Epidermal melanocyte (primary cell): ENCODE measurements at regions not wholly inside any gene's neighbourhood (a gene's known extent, or its start where the extent isn't known, plus 50 kb on each side); places are given as distances from the start of the nearest gene placed in this dataset.
A peak's percentile ranks its signal among the peaks of the same experiment; 100 is the strongest.
"Not testable (repeated sequence)": the region's sequence is repeated elsewhere in the genome, so short reads cannot be mapped to it uniquely, and the experiment has no call there.

ENCODE experiments used
- DNase-seq: peaks from one replicate; pipeline ENCODE4 v3.0.0; 2011; ENCODE audit warnings: low spot score; ENCODE audit not compliant: insufficient read length

DNA sequence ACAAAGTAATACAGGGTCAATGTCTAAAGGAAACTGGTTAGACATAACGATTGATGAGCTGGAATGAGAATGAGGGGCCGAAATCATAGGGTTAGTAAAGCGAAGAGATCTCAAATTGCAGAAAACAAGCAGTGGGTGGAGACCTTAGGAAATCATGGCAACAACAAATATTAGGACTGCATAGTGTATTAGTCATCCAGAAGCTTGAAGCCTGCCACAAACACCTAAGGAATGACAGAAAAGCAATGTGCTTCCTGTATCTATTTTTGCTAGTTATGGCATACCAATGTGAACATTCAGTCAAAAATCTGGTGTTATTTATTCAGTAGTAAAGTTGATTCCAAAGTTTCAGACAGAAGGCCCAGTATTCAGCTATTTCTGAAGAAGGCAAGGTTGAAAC is 410.9 kb upstream of the CT83 start:
- peak; percentile 15 for DNase-seq

DNA sequence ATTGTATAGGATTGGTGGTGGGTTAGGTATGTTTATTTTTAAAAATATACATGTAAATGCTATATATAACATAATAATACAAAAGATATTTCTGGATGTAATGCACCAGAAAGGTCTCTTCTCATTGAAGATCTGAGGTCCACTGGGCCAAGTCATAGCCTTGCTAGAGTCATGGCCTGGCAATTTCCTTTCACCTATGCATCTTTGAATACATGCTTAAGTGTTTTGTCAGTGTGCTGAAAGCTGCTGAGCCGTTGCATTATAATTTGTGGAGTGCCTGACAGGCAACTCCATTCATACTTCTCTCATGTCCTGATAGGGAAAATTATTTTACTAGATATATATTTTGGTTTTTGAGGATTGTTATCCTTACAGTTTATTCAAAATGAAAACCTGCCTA is 410.2 kb upstream of the CT83 start:
- no peak for DNase-seq

DNA sequence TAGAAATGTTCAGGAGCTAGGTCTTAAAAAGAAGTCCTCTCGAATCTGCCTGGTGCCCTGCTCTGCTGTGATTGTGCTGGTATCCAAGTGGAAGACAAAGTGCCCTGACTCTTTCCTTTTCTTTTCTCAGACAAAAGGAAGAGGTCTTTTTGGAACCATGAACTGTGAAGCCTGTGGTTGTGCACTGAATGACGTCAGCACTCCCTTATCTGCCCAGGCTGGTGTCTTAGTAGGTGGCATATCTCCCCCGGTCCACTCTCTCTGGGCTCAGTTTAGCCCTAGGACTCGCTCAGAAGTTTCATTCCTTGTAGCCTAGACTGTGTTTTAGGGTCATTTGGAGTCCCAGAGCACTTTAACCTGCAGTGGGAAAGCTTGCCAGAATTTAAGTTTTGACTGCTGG is 400.3 kb upstream of the CT83 start:
- no peak for DNase-seq

- DNase-seq, result no peak
Observed at GRCh38 chrX:116862340-116862739, 399.6 kb upstream of the CT83 start.

- no peak for DNase-seq
Observed at GRCh38 chrX:116841290-116841689, 378.5 kb upstream of the CT83 start.

DNA sequence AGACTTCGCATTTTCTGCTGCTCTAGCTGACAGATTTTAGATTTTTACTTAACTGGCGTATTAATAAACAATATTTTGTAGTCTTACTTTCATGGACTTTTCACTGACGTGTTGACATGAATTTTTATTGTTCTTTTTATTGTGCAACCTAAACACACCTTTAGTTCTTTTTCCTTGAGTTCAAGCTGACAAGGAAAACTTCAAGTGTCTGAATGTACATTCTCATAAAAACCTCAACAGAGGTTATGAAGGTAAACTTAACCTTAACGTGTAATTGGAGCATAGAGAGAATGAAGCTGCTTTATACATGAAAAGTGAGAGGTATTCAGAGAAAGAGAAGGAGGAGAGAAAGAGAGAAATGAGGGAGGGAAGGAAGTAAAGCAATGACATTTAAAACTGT is 364.3 kb upstream of the CT83 start:
- DNase-seq, result no peak

DNA sequence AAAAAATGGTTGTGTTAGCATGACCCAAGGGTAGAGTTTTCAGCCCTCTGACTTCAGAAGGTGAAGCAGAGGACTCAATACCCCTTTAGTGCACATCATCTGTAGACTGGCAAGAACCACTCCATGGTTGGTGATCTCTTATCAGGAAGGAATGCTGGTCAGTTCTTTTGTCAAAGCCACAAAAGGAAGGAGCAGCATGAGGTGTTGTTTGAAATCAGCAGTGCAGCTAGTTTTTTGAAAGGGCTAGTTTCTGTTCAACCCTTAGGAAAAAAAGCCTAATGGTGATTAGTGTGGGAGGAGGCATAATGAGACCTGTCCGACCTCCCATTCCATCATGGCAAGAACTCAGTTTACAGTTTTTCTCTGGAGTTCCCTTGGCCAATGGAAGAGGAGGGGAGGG is 362.0 kb upstream of the CT83 start:
- DNase-seq, result no peak

- DNase-seq, result no peak
Observed at GRCh38 chrX:116823677-116824076, 360.9 kb upstream of the CT83 start.

GRCh38 chrX:116806288-116806802 is 343.6 kb upstream of the CT83 start:
- DNase-seq, result no peak

DNA sequence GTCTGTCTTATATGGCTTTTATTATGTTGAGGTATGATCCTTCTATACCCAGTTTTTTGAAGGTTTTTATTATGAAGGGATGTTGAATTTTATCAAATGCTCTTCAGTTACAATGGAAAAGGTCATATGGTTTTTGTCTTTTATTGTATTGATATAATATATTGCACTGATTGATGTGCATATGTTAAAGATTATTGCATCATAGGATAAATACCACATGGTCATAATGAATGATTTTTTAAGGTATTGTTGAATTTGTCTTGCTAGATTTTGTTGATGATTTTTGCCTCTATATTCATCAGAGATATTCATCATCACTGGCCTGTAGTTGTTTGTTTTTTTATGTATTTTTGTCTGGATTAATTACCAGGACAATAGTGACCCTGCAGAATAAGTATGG is 339.2 kb upstream of the CT83 start:
- DNase-seq, result no peak

GRCh38 chrX:116781926-116782325 is 319.1 kb upstream of the CT83 start:
- no peak for DNase-seq

DNA sequence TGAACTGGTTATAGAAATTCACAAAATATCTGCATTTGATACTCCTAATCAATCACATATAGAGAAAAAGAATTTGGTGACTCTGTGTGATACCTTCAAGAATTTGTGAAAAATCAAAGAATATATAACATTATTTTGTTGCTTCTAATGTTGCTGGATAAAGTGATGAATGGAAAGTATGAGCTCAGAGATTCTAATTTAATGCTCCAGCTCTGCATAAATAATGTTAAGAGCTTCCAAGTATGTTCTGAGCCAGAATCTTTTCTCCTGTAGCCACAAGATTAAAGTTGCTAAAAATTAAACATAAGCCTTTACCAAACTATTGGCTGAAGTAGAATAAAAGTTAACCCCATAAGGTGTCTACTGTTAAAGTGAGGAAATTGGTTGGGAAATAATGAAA is 294.7 kb upstream of the CT83 start:
- DNase-seq, result no peak

DNA sequence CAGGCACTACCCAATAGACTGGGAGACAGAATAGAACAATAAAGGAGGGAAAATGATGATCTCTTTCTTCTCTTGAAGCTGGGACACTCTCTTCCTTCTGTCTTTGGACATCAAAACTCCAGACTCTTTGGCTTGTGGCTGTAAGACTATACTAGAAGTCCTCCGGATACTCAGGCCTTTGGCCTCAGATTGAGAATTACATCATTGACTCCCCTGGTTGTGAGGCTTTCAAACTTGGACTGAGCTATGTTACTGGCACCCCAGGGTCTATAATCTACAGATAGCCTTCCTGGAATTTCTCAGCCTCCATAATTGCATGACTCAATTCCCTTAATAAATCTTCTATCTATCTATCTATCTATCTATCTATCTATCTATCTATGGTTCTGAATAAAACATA is 294.2 kb upstream of the CT83 start:
- DNase-seq, result no peak

DNA sequence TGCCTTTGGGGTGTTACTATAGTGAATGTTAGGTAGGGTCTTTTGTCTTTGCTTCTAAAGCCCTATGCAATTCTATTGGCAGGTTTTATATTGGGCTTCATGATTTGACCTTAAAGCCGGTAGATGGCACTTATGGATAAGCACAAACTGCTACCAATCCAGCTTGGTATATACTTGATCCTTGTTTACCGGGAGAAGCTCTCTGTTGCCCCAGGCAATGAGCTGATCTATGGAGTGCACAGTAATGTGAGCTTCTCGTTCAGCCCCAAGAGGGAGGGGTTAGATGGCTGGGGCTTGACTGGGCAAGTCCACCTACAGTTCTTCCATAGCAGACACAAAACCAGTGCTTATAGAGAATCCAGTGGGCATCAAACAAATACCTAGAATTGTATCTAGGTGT is 287.2 kb upstream of the CT83 start:
- DNase-seq, result no peak

- DNase-seq, result no peak
Observed at GRCh38 chrX:116732214-116732613, 269.4 kb upstream of the CT83 start.

GRCh38 chrX:116726806-116727205 is 264.0 kb upstream of the CT83 start:
- no peak for DNase-seq

DNA sequence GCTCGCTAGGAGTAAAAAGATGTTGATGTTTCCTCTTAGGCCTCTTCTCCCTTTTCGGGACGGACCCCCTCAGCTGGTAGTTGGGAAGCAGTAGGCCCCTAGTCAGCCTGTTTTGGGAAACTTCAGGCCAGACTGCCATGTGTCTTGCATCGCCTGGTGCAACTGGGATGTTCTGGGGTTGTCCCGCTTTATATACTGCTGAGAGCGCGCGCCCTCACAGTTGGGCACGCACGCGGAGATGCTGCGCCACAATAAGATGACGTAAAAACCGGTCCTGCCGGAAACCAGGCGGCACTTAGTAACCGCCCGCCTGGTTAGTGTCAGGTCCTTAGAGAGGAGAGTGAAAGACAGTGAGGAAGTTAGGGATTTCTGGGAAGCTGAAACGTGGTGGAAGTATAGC is 231.3 kb upstream of the CT83 start:
- no peak for DNase-seq

DNA sequence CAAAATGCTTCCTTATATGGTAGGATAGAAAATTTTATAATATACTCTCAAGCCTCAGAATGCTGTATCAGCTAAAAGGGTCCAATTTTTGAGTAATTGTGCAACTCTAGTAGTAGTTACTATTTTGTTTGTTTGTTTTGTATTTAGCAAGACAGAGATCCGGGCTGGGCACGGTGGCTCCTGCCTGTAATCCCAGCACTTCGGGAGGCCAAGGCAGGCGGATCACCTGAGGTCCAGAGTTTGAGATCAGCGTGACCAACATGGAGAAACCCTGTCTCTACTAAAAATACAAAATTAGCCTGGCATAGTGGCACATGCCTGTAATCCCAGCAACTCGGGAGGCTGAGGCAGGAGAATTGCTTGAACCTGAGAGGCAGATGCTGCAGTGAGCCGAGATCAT is 216.8 kb upstream of the CT83 start:
- not testable (repeated sequence) for DNase-seq

DNA sequence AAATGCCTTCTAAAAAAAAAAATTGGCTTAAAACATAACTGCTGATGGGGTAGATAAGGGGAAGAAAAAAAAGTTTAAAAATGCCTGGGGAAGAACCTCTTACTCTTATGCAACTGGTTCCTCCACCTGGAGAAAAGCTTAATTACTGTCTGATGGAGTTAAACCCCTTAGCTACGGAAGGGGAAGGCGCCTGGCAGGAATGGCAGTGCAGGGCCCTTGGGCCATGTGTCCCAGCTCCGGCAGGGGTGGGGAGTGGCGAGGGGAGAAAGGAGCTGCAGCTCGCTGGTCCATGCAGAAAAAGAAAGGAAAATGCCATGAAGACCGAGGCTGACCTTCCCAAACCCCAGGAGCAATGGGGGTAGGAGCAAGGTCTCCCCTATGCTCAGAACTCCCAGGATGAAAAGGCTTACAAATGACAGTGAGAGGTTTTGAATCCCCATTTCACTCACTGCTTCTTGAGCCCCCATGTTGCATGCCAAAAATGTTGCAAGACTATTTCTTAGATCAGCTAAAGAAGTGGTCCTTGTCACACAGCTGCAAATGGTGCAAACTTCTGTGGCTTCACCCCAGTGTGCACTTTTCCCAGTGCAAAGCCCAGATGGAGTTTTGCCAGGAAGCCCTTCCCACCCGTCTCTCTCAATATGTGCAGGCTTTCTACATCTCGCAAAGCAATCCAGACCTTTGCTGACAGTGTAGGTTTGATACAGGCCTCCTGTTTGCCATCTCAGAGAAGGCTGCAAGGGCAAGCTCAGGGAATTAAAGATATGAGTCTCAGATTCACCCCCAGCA is 204.8 kb upstream of the CT83 start:
- no peak for DNase-seq

DNA sequence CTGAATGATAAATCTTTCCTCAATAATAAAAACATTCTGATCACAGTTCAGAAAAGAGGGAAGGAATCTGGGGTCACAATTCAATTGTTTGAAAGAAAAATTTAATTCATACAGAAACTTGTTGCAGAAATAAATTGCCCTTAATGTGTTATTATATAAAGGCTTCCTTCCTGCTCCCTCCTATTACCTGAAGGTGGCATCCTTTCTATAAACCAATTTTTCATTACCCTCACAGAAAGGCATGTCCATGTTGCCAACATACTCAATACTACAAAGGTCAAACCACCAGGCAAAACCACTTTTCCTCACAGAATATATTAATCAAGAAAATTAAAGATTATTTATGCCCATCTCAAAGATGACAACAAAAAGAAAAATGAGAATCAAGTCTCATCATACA is 194.3 kb upstream of the CT83 start:
- DNase-seq, result no peak

DNA sequence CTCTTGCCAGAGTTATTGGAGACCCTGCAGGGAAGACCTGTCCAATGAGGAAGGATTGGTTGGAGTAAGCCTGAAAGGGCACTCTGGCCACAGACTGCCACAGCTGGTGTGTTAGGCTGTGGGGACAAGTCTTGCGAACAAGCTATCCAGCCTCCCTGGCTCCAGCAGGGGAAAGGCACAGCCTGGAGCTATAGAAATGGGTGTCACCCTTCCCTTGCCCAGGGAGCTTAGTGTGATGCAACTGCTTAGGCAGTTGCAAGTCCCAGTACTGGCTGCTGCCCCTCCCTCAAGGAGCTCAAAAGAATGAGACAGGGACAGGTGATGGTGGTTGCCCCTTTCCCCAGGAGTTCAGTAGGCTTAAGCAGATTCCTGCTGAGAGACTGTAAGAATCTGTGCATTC is 165.7 kb upstream of the CT83 start:
- DNase-seq, result no peak

GRCh38 chrX:116618546-116618945 is 155.8 kb upstream of the CT83 start:
- no peak for DNase-seq

DNA sequence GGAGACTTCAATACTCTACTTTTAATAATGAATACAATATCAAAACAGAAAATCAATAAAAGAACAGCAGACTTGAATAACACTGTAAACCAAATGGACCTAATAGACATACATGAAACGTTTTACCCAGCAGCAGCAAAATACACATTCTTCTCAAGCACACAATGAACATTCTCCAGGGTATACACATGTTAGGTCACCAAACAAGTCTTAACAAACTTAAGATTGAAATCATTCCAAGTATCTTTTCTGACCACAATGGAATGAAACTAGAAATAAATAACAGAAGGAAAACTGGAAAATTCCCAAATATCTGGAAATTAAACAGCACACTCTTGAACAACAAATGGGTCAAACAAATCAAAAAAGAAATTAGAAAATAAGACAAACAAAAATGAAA is 145.0 kb upstream of the CT83 start:
- DNase-seq, result no peak

GRCh38 chrX:116605576-116605975 is 142.8 kb upstream of the CT83 start:
- DNase-seq, result no peak
